Esophagus squamous epithelium (tissue), 4 donors: ENCODE measurements at regions not wholly inside any gene's neighbourhood (a gene's known extent, or its start where the extent isn't known, plus 50 kb on each side); places are given as distances from the start of the nearest gene placed in this dataset.

Source experiments
- CTCF ChIP-seq, 6 experiments: fragments of 450-650 bp in 4 of 6; fragments of 200-600 bp in 2 of 6; sonication (generic) in 2 of 6; IDR thresholded peaks; one replicate each; pipeline ENCODE4 v1.5.1; 2016 to 2019; ENCODE audit warnings: antibody characterized with exemption in 6 of 6, mild to moderate bottlenecking in 4 of 6, moderate library complexity in 4 of 6
- POLR2A ChIP-seq, 4 donors: fragments of 450-650 bp; IDR thresholded peaks; one replicate each; pipeline ENCODE4 v1.6.1; 2017; ENCODE audit warnings: antibody characterized with exemption in 4 of 4, mild to moderate bottlenecking in 4 of 4, moderate library complexity in 3 of 4

GRCh38 chr7:131800531-131800930 lies 244.1 kb upstream of the PODXL start:
- TF ChIP-seq CTCF (IDR thresholded peaks at IDR 0.05) (no peak), POLR2A (IDR thresholded peaks at IDR 0.05) (no peak)
